ENCODE measurements at regions not wholly inside any gene's neighbourhood (a gene's known extent, or its start where the extent isn't known, plus 50 kb on each side); places are given as distances from the start of the nearest gene placed in this dataset.
A peak's percentile ranks its signal among the peaks of the same experiment; 100 is the strongest.

- Histone ChIP-seq H3K27ac (no peak overlapping the region), H3K36me3 (no peaks in the 10 kb centered on the region), H3K9me3 (no peaks in the 10 kb centered on the region), H3K27me3 (replicated peaks; ENCODE audit: insufficient read depth) (no peaks in the 10 kb centered on the region), H3K4me1 (replicated peaks) (no peaks in the 10 kb centered on the region), H3K4me3 (no peak overlapping the region)
- intact Hi-C loops (cut with DNase I) = no loop called here
- WGBS = 82% methylated on average over 3 of the region's 3 CpGs
- TF ChIP-seq CTCF (IDR thresholded peaks at IDR 0.05) = no peak
- TF ChIP-seq POLR2AphosphoS5 (IDR thresholded peaks at IDR 0.05) = no peak
- no peak for TF ChIP-seq POLR2A (IDR thresholded peaks at IDR 0.05)
- no peak for DNase-seq (ENCODE audit: low spot score)
Measured at GRCh38 chr5:159786201-159786600, 130.1 kb upstream of the ADRA1B start.

- TF ChIP-seq CTCF (IDR thresholded peaks at IDR 0.05) (no peak), POLR2AphosphoS5 (IDR thresholded peaks at IDR 0.05) (peak; percentile 47)
- Histone ChIP-seq H3K27ac (no peak overlapping the region), H3K9me3 (no peaks in the 10 kb centered on the region), H3K27me3 (replicated peaks; ENCODE audit: insufficient read depth) (no peaks in the 10 kb centered on the region), H3K4me3 (no peak overlapping the region), H3K4me1 (replicated peaks) (no peaks in the 10 kb centered on the region), H3K36me3 (no peaks in the 10 kb centered on the region)
- WGBS = 58% methylated on average over 14 of the region's 14 CpGs
- intact Hi-C loops (cut with DNase I) = no loop called here
- DNase-seq (ENCODE audit: low spot score) = no peak
Measured at GRCh38 chr5:159786901-159787691, 129.2 kb upstream of the ADRA1B start.

- Histone ChIP-seq H3K4me1 (replicated peaks) (no peaks in the 10 kb centered on the region), H3K27ac (no peak overlapping the region), H3K36me3 (no peaks in the 10 kb centered on the region), H3K4me3 (no peak overlapping the region), H3K9me3 (no peaks in the 10 kb centered on the region), H3K27me3 (replicated peaks; ENCODE audit: insufficient read depth) (no peaks in the 10 kb centered on the region)
- no peak for TF ChIP-seq POLR2A (IDR thresholded peaks at IDR 0.05)
- TF ChIP-seq POLR2AphosphoS5 (IDR thresholded peaks at IDR 0.05) = no peak
- TF ChIP-seq CTCF (IDR thresholded peaks at IDR 0.05) = no peak
- no peak for DNase-seq (ENCODE audit: low spot score)
- WGBS = 51% methylated on average over 2 of the region's 2 CpGs
- intact Hi-C loops (cut with DNase I) = no loop called here
Measured at GRCh38 chr5:159787837-159788236, 128.4 kb upstream of the ADRA1B start.

- no peaks in the 10 kb centered on the region for H3K36me3 ChIP-seq
- no peaks in the 10 kb centered on the region for H3K4me1 ChIP-seq (replicated peaks)
- no peak overlapping the region for H3K4me3 ChIP-seq
- no peaks in the 10 kb centered on the region for H3K9me3 ChIP-seq
- H3K27ac ChIP-seq = no peak overlapping the region
- no peak for DNase-seq (ENCODE audit: low spot score)
- H3K27me3 ChIP-seq (replicated peaks; ENCODE audit: insufficient read depth) = no peaks in the 10 kb centered on the region
- TF ChIP-seq POLR2A (IDR thresholded peaks at IDR 0.05) (no peak), POLR2AphosphoS5 (IDR thresholded peaks at IDR 0.05) (no peak), CTCF (IDR thresholded peaks at IDR 0.05) (no peak)
- intact Hi-C loops (cut with DNase I) = no loop called here
- 59% methylated on average over 5 of the region's 5 CpGs for WGBS
Measured at GRCh38 chr5:159788835-159789331, 127.4 kb upstream of the ADRA1B start.

- TF ChIP-seq POLR2A (IDR thresholded peaks at IDR 0.05) (no peak), POLR2AphosphoS5 (IDR thresholded peaks at IDR 0.05) (no peak)
- no peak for DNase-seq (ENCODE audit: low spot score)
- intact Hi-C loops (cut with DNase I) = no loop called here
- no peaks in the 10 kb centered on the region for H3K36me3 ChIP-seq
- no peaks in the 10 kb centered on the region for H3K27me3 ChIP-seq (replicated peaks; ENCODE audit: insufficient read depth)
- H3K9me3 ChIP-seq = no peaks in the 10 kb centered on the region
- no peak overlapping the region for H3K27ac ChIP-seq
- no peaks in the 10 kb centered on the region for H3K4me1 ChIP-seq (replicated peaks)
- H3K4me3 ChIP-seq = no peak overlapping the region
- WGBS = 30% methylated on average over 2 of the region's 2 CpGs
Measured at GRCh38 chr5:159792180-159792579, 124.1 kb upstream of the ADRA1B start.
